RPMI7951 (cell line): ENCODE measurements at regions not wholly inside any gene's neighbourhood (a gene's known extent, or its start where the extent isn't known, plus 50 kb on each side); places are given as distances from the start of the nearest gene placed in this dataset.
A peak's percentile ranks its signal among the peaks of the same experiment; 100 is the strongest.

ENCODE experiments used
- DNase-seq: peaks from one replicate; pipeline ENCODE4 v3.0.0-alpha.2; 2012; ENCODE audit warnings: low read depth

DNA sequence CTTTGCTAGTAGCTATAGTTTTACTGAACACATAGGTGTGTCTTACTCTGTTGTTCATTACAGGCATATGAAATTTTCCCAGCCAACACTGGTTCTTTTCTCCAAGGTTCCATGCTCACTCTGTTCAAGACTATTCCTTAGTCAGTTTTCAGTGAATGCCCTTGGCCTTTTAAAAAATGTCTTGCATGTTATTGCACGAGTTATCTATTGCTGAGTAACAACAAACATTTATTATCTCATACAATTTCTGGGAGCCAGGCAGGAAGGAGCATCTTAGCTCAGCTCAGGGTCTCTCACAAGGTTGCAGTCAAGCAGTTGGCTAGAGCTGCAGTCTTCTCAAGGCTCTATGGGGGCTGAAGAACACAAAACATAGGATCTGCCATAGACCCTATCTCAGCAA lies 223.5 kb downstream of the BTG1 start:
- no peak for DNase-seq

DNA sequence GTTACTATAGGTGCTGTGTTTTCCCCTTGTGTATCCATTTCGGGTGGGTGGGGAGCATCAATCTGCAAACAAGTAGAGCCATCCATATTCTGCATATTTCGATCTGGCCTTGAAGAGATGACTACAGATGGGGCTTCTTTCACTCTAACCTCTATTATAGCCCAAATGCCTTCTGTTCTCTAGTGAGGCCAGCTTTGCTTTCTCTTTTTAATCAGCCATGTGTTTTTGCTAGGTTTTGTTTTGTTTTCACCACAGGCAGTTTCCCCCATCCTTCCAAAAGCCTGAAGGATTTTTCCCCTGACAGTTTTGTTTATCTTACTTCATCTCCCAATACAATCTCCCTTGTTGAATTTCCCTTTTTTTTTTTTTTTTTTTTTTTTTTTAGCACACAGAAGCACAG lies 224.1 kb downstream of the BTG1 start:
- DNase-seq: no peak

DNA sequence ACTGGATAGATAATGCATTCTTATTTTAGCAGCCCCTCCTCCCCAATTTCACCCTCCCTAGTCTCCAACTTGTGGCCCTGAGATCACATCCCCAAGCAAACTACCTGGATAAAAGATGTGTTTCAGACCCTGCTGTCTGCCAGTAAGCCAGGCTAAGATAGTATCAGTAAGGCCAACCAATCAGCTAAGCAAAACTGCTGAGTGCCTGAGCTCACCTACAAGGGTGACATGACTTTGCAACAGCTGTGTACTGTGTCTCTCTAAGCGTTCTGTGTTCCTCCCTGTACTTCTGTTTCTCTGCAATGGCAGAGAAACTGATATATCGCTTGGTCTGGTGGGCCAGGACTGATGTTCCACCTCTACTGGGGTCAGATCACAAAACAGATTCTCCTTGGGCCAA lies 224.9 kb downstream of the BTG1 start:
- no peak for DNase-seq

DNA sequence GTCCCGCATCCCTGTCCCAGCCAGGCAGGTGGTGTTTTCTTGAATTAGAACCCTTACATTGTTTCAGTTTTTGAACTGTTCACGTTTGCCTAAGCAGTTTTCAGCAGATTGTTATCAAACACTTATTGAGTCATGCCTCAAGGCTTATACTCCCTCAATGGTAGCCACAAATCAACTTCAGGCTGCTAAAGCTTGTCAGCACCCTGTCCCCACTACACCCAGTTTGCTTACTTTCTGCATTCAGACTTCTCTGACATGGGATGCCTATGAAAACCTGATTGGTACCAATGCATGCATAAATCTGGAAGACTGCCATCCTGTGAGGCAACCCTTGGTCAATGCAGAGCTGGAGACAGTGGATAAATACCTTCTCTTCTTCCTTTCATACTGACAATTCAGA lies 225.4 kb downstream of the BTG1 start:
- peak; percentile 3 for DNase-seq

DNA sequence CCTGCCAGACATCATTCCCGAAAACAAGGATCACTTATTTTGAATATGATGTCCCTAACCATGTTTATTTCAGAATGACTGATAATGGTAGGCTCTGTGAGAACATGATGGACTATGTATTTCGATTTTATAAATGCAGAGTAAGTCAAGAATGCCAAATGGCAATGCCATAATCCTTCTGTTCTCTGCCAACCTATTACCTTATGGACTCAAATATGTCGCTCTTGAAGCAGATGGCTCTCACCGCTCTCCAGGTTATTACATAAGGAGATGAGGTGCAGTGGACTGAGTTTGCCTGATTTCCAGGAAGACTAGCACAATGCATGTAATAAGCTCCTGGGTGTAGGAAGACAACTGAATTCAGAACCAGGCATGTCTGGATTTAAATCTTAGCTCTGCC lies 227.2 kb downstream of the BTG1 start:
- no peak for DNase-seq

DNA sequence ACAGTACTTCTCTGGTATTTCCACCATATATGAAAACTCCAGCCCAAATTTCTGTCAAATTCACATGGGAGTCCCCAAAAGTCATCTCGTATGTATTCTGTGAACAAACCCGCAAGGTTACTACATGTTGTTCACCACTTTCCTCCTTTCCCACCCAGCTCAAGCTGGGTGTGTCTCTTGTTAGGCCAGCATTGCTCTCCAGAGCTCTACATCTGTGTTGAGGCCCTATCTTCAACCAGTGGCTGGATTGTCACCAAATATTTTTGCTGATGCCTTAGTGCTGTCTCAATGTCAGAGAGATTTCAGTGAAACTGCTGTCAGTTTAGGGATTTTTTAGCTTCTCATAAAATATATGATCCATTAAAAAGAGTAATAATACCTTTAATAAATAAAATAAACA lies 230.9 kb downstream of the BTG1 start:
- no peak for DNase-seq

DNA sequence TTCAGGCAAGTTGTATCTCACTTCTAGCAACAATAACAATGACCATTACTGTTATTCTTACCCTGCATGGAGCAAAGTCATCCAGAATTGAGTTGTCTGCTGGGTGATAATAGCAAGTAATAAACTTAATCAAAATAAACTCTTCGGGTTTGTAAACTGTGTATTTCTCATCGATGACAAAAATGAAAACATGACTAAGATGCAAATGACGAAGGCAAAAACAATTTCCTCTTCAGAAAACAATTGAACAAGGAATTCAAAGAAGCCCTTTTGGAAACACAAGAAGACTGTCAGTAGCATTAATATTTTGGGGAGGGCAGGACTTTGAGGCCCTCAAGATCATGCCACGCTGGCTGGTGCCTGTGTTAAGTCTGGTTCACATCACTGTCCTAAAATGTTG lies 232.0 kb downstream of the BTG1 start:
- no peak for DNase-seq

DNA sequence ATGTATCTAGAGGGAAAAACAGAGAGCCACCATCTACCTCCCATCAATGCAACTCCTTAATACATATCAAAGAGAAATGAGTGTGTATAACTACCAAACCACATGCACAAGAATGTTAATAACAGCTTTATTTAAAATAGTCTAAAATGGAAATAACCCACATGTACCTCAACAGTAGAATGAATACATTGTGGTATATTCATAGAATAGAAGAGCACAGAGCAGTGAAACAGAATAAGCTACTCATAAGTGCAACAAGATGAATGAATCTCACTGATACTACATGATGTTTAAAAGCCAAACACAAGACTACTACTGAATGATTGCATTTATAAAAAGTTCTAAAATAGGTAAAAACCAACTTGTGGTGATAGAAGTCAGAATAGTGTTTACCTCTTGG lies 232.5 kb downstream of the BTG1 start:
- no peak for DNase-seq

DNA sequence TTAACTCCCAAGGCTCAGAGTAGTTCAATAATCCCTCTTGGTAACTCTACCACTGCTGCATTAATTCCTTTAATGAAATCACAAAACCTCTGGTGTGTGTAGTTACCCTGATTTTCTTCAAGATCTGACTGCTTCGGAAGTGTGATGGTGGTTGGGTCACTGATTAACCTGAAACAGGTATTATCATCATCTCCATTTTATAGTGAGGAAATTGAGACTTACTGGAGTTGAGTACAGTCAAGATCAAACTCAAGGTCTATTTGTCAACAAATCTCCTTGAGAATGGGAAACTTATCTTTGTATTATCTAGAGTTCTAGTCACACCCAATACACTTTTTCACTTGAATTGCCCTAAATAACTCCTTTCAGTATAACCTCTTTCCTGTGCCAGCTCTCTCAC lies 233.5 kb downstream of the BTG1 start:
- DNase-seq: no peak

DNA sequence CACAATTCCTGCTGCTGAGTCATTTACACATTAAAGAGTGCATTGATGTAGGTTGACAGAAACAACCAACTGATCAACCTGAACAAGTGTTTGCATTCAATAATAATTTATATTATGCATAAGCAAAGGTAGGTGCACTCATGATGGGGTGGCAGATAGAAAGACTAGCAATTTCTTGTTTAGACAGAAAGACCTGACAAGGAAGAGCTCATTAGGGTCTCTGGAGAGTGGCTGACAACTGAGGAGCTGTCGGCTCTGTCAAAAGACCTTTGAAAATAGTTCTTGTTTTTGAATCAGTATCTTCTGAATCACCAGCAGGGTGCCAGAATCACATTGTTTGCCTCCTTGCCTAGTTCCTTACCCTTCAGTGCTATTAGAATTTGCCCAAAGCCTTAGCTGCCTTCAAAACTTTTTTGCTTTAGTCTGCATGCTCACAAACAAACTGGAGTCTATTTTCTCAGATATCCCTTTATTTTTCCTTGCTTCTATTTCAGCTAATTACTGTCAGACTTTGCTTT lies 234.7 kb downstream of the BTG1 start:
- no peak for DNase-seq

DNA sequence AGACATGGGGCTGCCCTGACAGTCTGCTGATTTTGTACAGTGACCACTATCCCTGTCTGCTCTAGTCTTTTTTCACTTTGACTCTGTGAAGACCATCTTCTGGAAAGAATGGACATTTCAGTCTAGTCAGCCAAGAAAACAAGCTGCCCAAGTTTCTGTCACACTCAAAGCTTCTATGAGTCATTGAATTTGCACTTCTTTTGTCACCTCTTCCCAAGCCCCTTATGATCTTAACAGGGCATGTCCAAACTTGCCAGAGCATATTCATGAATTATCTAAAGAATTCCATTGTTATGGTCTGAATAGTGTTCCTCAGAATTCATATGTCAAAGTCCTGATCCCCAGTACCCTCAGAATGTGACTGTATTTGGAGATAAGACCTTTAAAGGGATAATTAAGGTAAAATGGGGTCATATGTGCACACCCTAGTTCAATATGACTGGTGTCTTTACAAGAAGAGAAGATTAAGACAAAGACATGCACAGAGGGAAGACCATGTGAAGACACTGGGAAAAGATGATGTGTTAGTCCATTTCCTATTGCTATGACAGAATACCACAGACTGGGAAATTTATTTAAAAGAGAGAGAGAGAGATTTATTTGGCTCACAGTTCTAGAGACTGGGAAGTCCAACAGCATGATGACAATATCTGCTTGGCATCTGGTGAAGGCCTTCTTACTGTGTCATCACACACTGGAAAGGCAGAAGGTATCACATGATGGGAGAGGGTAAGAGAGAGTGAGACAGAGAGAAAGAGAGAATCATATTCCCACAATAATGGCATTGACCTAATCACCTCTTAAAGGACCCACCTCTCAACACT lies 242.6 kb downstream of the BTG1 start:
- no peak for DNase-seq

DNA sequence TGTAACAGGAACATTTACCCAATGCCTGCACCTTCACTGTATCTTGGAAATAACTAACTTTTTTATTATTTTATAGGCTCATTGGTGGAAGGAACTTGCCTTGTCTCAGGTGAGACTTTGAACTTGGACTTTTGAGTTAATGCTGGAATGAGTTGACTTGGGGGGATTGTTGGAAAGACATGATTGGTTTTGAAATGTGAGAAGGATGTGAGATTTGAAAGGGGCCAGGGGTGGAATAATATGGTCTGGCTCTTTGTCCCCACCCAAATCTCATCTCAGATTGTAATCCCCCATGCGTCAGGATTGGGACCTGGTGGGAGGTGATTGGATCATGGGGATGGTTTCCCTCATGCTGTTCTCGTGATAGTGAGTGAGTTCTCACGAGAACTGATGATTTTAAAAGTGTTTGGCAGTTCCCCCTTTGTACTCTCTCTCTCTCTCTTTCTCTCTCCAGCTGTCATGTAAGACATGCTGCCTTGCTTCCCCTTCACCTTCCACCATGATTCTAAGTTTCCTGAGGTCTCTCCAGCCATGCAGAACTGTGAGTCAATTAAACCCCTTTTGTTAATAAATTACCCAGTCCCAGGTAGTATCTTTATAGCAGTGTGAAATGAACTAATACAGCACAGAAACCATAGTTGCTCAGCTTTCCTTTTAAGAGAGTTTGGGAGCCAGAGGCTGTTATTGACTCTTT lies 244.1 kb downstream of the BTG1 start:
- DNase-seq: no peak

DNA sequence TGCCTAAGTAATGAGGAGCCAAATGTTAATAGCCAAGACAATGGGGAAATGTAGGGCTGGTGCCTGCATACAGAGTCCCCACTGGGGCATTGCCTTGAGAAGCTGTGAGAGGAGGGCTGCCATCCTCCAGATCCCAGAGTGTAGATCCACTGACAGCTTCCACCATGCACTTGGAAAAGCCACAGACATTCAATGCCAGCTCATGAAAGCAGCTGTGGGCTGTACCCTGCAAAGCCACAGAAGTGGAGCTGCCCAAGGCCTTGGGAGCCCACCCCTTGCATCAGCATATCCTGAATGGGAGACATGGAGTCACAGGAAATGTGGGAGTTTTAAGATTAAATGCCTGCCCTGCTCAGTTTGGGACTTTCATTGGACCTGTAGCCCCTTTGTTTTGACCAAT lies 244.7 kb downstream of the BTG1 start:
- no peak for DNase-seq

DNA sequence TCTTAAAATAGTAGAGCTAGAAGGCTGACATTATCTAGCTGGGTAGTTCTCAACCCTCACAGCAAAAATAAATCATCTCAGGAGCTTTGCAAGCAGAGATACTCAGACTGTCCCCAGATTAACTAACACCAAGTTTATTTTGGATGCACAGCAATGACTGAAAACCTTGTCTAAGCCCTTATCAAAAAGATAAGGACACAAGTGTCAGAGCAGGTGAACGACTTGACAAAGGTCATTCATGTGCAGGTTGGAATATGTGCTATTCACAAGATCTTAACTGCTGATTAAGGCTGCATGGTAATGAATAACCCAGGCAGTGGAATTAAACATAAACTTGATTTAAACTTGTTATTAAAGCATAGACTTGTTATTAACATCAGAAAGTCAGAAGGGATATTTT lies 246.6 kb downstream of the BTG1 start:
- no peak for DNase-seq

DNA sequence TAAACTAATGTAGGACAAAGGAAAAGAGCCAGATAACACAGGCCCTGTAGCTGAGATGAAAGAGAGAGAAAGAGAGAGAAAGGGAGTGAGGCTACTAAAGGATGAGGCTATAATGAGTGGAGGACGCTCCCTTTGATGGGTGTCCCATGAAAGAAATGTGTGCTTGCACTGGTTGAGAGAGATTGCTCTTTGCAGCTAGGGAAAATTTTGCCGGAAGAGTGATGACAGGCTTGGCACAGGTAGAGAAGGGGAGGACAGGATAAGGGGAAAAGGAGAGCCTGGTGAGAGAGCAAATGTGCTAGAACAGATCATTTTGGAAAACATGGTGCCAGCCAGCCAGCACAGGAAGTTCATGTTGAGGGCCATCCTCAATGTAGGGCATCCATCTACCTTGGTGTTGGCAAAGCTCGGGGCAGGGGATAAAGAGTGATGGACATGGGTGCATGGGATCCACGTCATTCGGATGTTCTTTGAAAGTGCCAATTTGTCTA lies 248.6 kb downstream of the BTG1 start:
- DNase-seq: no peak

DNA sequence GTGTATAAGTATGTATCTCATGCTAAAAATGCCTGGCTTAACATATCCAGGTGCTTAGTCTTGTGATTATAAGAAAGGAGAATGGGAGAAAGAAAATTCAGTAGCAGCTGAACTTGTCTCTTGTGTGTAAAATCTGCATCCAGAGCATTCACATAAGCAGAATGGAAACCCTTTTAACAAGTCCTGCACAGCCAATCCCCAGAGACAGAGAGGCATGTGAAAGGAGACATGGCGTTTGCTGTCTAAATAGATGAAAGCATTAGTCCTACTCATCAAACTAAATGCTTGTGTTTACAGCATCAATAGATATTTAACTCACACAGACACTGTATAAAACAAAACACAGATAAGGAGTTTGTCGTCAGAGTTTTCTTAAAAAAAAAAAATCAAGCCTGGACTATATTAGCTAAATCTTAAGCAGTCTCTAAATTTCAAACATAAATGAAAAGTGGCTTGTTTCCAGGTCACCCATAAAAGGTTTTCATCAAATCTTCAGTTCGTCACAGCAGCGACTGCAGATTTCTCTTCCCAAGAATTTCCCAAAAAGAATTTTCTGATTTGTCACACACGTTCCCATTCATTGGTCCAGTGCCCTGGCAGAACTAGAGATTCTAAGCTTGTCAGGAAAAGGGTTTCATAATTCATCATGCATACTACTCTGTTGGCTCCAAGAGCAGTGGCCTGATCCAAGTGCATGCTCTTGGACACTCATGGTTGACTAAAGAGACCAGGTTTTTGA lies 249.2 kb downstream of the BTG1 start:
- no peak for DNase-seq

DNA sequence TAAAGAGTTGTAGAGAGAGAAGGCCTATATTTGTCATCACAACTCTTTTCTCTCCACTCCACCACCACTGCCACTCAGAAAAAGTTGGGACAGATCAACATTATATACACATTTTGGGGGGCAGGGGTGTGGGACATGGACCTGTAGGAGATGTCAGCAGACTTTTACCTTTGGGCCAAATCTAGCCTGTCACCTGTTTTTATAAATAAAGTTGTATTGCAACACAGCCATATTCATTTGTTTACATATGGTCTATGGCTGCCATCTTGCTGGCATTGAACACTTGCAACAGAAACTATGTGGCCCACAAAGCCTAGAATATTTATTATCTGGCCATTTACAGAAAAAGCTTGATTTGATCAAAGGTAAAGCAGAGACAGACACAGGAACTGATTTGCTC lies 250.7 kb downstream of the BTG1 start:
- DNase-seq: no peak

DNA sequence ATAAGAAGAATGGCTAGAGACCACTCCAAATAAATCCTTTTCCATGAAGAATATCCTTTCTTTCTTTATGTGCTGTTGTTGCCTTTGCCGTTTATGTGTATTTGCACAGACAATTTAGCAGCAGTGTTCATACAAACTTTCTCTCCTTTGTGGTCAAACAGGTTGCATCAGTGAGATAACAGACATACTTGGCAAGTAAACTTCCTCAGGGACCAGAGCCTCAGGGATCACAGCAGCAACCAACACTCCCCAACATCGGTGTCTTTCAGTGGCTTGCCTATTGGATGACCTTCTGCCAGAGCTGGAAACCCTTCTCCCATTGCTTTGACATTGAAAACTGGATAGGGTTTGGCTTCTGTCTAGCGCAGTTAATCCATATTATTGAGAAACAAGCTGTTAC lies 252.2 kb downstream of the BTG1 start:
- DNase-seq: no peak

DNA sequence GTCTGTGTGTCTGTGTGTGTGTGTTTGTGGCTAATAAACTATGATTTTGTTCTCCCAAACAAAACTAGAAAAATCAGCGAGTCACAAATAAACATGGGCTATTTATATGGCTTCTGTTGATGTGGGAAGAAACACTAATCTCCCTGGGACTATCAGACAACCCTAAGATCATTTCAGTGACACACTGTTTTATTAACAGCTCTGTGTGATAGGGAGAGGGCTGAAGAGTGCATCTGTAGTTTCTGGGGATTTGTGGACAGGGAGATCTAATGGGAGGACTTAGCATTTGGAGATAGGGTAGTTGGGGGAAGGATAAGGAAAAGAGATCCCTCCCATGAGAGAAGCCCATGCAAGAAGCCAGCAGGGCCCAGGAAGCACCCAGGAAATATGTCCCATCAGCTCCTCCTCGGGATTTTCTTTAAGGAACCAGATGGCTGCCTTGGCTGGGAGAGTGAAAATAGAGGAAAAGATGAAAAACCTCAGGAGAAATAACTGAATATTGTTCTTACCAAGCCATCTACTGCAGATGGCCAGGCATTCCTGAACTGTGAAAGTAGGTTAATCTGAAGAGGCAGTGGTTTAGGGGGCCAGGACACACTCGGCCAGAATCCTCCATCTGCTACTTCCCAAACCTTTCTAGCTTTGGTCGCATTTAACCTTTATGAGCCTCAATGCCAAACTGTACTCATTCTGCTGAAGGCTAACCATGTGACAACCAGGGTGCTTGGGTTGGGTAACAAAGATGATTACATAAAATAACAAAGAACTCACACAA lies 253.4 kb downstream of the BTG1 start:
- DNase-seq: no peak

DNA sequence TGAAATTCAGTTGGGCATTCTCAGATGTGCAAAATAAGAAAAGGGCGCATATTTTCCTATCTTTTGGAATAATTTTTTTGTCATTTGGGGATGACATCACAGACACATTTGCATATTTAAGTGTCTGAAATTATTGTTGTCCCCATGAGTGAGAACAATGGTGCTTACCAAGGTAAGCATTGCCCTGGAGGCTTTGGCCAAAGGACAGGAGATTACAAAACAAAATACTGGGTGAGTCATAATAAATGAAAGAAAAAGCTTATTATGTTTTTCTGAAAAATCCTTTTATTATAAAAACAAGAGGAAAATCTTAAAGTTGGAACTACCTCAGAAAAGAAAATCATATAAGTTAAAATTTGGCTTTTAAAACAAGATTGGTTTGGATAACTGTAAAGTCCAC lies 254.9 kb downstream of the BTG1 start:
- DNase-seq: no peak

DNA sequence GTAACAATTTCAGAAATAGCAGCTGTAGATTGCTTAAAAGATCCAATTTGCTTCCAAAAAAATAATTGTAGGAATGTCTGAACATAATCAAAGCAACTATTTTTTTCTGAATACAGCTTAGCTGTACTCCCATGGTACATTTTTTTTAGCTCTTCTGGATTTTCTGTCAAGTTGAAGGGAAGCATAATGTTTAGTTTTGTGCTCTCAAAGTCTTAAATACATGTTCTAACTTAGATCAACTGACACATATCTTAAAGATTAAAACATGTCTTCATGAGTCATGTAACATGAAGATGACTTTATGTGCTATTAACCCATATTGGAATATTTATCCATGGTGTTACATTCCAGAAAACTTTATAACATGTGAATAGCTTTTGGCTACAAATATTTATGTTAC lies 255.7 kb downstream of the BTG1 start:
- no peak for DNase-seq

DNA sequence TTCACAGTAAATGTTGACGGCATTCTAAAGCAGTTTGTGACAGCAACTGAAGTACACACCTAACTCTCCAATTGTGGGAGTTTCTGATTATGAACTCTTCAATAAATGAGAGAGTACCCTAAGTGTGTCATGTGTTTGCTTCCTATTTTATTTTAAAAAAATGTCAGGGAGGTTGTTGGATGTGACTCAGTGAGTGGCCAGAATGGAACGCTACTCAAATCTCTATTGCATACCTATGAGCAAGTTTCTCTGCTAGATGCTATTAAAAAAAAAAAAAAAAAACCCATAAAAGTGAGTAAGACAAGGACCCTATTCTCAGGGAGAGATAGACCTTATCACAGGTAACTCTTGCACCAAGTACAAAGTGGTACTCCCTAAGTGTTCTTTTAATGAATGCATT lies 256.6 kb downstream of the BTG1 start:
- DNase-seq: no peak
